Ascending aorta (tissue), 2 donors: ENCODE measurements at regions not wholly inside any gene's neighbourhood (a gene's known extent, or its start where the extent isn't known, plus 50 kb on each side); places are given as distances from the start of the nearest gene placed in this dataset.

Experiments
- DNase-seq, 2 donors: peaks; one replicate each; pipeline ENCODE4 v3.0.0-alpha.2; 2019; ENCODE audit warnings: low spot score in 2 of 2
- H3K27ac ChIP-seq, 2 donors: fragments of 200-600 bp; sonication (generic); one replicate each; pipeline ENCODE4 v1.5.1; 2016 to 2017; ENCODE audit warnings: mild to moderate bottlenecking in 1 of 2
- H3K27me3 ChIP-seq: fragments of 200-600 bp; sonication (generic); one replicate; pipeline ENCODE4 v1.5.1; 2017
- H3K36me3 ChIP-seq, 2 donors: fragments of 200-600 bp; sonication (generic); one replicate each; pipeline ENCODE4 v1.5.1; 2016
- H3K4me1 ChIP-seq, 2 donors: fragments of 200-600 bp; sonication (generic); one replicate each; pipeline ENCODE4 v1.5.1; 2016 to 2017; ENCODE audit warnings: mild to moderate bottlenecking in 1 of 2
- H3K4me3 ChIP-seq, 2 donors: fragments of 200-600 bp; sonication (generic); one replicate each; pipeline ENCODE4 v1.5.1; 2016 to 2017; ENCODE audit warnings: mild to moderate bottlenecking in 1 of 2
- H3K9me3 ChIP-seq, 2 donors: fragments of 200-600 bp; sonication (generic); one replicate each; pipeline ENCODE4 v1.5.1; 2016
- intact Hi-C: fragments of 100-400 bp; cut with DNase I; formaldehyde crosslinking; loops from one replicate; pipeline ENCODE4 v1.15.1; 2023
- TF ChIP-seq, protein P1 (sequence below), 3 experiments: fragments of 200-600 bp in 2 of 3; fragments of 450-650 bp in 1 of 3; sonication (generic) in 2 of 3; IDR thresholded peaks; one replicate each; pipeline ENCODE4 v1.5.1; 2016 to 2019; ENCODE audit warnings: antibody characterized with exemption in 3 of 3, mild to moderate bottlenecking in 1 of 3, moderate library complexity in 1 of 3

DNA sequence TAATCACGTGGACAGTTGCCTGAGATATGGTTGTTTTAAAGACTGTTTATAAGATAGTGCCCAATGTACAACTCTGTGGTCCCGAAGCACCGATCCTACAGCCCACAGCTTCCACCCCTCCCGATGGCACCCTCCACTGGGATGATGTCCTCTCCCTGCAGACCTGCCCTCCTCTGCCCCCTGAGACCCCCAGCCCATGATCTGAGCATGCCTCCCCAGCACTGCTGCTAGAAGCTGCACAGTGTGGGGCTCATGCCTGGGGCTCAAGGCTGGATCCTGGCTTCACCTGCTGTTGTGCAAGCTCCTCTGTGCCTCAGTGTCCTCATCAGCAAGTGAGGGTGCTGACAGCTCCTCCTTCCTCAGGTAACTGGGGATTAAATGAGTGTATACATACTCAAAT, 254.7 kb upstream of the MKI67 start:
- Histone ChIP-seq H3K4me3 (no peak overlapping the region), H3K27ac (no peak overlapping the region), H3K27me3 (no peaks in the 10 kb centered on the region), H3K4me1 (no peaks in the 10 kb centered on the region), H3K36me3 (no peaks in the 10 kb centered on the region), H3K9me3 (no peaks in the 10 kb centered on the region)
- intact Hi-C loops = no loop called here
- TF ChIP-seq, protein P1, sequence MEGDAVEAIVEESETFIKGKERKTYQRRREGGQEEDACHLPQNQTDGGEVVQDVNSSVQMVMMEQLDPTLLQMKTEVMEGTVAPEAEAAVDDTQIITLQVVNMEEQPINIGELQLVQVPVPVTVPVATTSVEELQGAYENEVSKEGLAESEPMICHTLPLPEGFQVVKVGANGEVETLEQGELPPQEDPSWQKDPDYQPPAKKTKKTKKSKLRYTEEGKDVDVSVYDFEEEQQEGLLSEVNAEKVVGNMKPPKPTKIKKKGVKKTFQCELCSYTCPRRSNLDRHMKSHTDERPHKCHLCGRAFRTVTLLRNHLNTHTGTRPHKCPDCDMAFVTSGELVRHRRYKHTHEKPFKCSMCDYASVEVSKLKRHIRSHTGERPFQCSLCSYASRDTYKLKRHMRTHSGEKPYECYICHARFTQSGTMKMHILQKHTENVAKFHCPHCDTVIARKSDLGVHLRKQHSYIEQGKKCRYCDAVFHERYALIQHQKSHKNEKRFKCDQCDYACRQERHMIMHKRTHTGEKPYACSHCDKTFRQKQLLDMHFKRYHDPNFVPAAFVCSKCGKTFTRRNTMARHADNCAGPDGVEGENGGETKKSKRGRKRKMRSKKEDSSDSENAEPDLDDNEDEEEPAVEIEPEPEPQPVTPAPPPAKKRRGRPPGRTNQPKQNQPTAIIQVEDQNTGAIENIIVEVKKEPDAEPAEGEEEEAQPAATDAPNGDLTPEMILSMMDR (IDR thresholded peaks at IDR 0.05) = no peak
- no peak for DNase-seq

DNA sequence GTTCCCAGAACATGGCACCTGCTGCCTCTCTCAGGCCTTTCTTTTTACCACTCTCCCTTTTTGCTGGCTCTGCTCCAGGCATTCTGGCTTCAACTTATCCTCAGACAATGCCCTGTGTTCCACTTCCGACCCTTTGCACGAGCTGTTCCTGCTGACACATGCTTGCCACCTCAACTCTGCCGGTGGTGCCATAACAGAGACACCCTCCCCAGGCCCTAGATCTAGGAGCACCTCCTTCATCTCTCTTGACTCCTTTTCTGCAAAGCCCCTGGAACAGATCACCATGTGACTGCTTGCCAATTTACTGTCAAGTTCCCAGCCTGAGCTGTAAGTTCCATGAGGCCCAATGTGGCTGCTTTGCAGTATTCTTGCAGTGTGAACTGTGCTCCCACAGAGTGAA, 256.0 kb upstream of the MKI67 start:
- Histone ChIP-seq H3K4me3 (no peak overlapping the region), H3K27ac (no peak overlapping the region), H3K4me1 (no peaks in the 10 kb centered on the region), H3K9me3 (no peaks in the 10 kb centered on the region), H3K36me3 (no peaks in the 10 kb centered on the region), H3K27me3 (no peaks in the 10 kb centered on the region)
- TF ChIP-seq, protein P1 (IDR thresholded peaks at IDR 0.05) = no peak
- intact Hi-C loops = no loop called here
- DNase-seq = no peak

DNA sequence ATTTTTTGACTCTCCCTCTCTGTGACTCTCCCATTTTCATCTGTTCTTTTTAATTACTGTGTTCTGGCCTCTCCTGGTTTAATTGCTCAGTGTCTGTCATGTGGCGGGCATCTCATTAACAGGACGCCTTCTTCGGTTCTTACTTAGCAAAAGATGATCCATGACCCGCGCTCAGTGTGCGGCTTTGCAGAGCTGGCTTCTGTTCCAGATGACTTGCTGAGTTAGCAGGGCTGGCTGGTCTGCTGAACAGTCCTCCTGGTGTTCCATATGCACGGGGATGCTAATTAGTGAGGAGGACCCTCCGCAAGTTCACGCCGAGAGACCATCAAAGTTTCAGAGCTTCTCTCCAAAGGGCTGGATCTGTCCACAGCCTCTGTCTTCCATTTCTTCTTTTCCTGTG, 258.6 kb upstream of the MKI67 start:
- H3K27me3 ChIP-seq = no peaks in the 10 kb centered on the region
- H3K9me3 ChIP-seq = no peaks in the 10 kb centered on the region
- no peak overlapping the region for H3K27ac ChIP-seq
- DNase-seq = no peak
- TF ChIP-seq, protein P1 (IDR thresholded peaks at IDR 0.05) = no peak
- no peak overlapping the region for H3K4me3 ChIP-seq
- H3K36me3 ChIP-seq = no peaks in the 10 kb centered on the region
- intact Hi-C loops = no loop called here
- H3K4me1 ChIP-seq = no peaks in the 10 kb centered on the region

DNA sequence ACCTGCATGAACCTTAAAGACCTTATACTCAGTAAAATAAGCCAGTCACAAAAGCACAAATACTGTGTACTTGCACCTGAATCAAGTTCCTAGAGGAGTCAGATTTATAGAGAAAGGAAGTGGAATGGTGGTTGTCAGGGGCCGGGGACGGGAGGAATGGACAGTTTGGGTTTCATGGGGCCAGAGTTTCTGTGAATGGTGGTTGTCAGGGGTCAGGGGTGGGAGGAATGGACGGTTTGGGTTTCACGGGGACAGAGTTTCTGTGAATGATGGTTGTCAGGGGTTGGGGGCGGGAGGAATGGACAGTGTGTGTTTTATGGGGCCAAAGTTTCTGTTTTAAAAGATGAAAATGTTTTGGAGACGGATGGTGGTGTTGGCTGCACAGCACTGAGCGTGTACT, 260.0 kb upstream of the MKI67 start:
- TF ChIP-seq, protein P1 (IDR thresholded peaks at IDR 0.05) = no peak
- Histone ChIP-seq H3K27me3 (no peaks in the 10 kb centered on the region), H3K36me3 (no peaks in the 10 kb centered on the region), H3K9me3 (no peaks in the 10 kb centered on the region), H3K4me3 (no peak overlapping the region), H3K27ac (no peak overlapping the region), H3K4me1 (no peaks in the 10 kb centered on the region)
- intact Hi-C loops = no loop called here
- no peak for DNase-seq

DNA sequence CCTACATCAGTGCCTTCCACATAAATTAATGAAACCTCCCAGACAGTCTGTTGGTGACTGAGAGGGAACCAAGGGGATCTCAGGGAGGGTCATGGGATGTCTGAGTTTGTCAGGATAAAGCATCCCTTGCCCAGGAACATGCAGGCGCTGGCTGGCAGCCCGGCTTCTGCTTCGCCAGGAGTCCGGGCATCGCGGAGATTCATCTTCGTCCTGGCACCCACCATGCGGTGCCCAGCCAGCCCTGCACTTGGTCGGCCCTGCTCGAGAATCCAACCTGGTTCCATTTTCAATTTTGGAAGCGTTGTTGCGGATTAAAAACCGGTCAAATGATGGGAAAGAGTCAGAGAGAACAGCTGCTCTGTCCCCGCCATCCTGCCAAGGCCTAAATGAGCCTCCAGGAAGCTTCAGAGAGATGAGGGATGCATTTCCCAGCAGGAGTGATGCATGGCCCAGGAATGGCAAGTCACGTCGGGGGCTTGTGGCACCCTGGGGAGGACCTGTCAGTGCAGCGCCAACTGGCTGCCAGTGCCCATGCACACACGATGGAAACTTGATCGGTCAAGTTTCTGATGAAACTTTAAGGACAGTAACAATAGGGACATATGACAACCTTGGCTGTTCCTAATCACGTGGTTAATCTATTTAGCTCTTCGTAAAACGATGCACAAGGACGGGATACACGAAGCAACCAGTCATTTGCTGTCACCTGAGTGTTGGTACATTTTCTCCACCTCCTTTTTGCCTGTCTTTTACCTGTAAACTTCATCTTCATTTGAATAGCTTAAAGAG, 260.8 kb upstream of the MKI67 start:
- no peaks in the 10 kb centered on the region for H3K9me3 ChIP-seq
- TF ChIP-seq, protein P1 (IDR thresholded peaks at IDR 0.05) = no peak
- DNase-seq = no peak
- no peaks in the 10 kb centered on the region for H3K4me1 ChIP-seq
- intact Hi-C loops = no loop called here
- no peaks in the 10 kb centered on the region for H3K27me3 ChIP-seq
- no peak overlapping the region for H3K27ac ChIP-seq
- no peak overlapping the region for H3K4me3 ChIP-seq
- no peaks in the 10 kb centered on the region for H3K36me3 ChIP-seq

DNA sequence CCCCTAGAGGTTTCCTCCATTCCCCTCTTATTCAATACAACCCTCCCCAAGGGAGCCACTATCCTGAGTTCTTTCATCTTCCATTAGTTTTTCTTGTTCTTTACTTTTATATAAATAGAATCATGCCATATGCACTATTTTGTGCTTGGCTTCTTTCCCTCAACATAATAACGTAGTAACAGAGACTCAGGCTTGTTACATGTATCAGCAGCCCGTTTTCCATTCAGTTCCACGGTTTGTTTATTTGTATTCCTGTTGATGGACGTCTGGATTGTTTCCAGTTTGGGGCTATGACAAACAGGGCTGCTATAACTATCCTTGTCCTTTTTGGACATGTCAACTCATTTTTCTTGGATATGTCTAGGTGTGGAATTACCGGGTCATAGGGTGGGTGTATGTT, 264.4 kb upstream of the MKI67 start:
- no peaks in the 10 kb centered on the region for H3K9me3 ChIP-seq
- H3K4me3 ChIP-seq = no peak overlapping the region

More for the DNA sequence above, 264.4 kb upstream of the MKI67 start:
- intact Hi-C loops = no loop called here
- H3K4me1 ChIP-seq = no peaks in the 10 kb centered on the region
- TF ChIP-seq, protein P1 (IDR thresholded peaks at IDR 0.05) = no peak
- no peaks in the 10 kb centered on the region for H3K36me3 ChIP-seq
- no peaks in the 10 kb centered on the region for H3K27me3 ChIP-seq
- no peak overlapping the region for H3K27ac ChIP-seq
- DNase-seq = no peak
